ENCODE measurements at regions not wholly inside any gene's neighbourhood (a gene's known extent, or its start where the extent isn't known, plus 50 kb on each side); places are given as distances from the start of the nearest gene placed in this dataset.
A peak's percentile ranks its signal among the peaks of the same experiment; 100 is the strongest.

- H3K4me1 Mint-ChIP-seq (ENCODE audit: low read depth), result peaks cover 31% of the 10 kb centered on the region
- H3K4me3 Mint-ChIP-seq, result no peak overlapping the region
- peaks cover 54% of the 10 kb centered on the region for H3K27me3 Mint-ChIP-seq
- no peak overlapping the region for H3K27ac Mint-ChIP-seq
- intact Hi-C loops (cut with micrococcal nuclease), result no loop called here
- peaks cover 7% of the 10 kb centered on the region for H3K36me3 Mint-ChIP-seq (ENCODE audit: low read depth)
- peaks cover 22% of the 10 kb centered on the region for H3K9me3 Mint-ChIP-seq
Observed at GRCh38 chr2:215670396-215670795, 234.5 kb upstream of the FN1 start.

- Mint-ChIP-seq H3K36me3 (ENCODE audit: low read depth) (peaks cover 7% of the 10 kb centered on the region), H3K4me3 (no peak overlapping the region), H3K9me3 (peaks cover 22% of the 10 kb centered on the region), H3K27me3 (peaks cover 47% of the 10 kb centered on the region), H3K4me1 (ENCODE audit: low read depth) (peaks cover 47% of the 10 kb centered on the region), H3K27ac (no peak overlapping the region)
- intact Hi-C loops (cut with micrococcal nuclease), result no loop called here
Observed at GRCh38 chr2:215668378-215668775, 232.5 kb upstream of the FN1 start.

- H3K4me3 Mint-ChIP-seq, result no peak overlapping the region
- peaks cover 47% of the 10 kb centered on the region for H3K4me1 Mint-ChIP-seq (ENCODE audit: low read depth)
- peaks cover 16% of the 10 kb centered on the region for H3K9me3 Mint-ChIP-seq
- peaks cover 6% of the 10 kb centered on the region for H3K36me3 Mint-ChIP-seq (ENCODE audit: low read depth)
- no peak overlapping the region for H3K27ac Mint-ChIP-seq
- intact Hi-C loops (cut with micrococcal nuclease), result no loop called here
- H3K27me3 Mint-ChIP-seq, result peaks cover 50% of the 10 kb centered on the region
Observed at GRCh38 chr2:215667585-215668377, 231.9 kb upstream of the FN1 start.

DNA sequence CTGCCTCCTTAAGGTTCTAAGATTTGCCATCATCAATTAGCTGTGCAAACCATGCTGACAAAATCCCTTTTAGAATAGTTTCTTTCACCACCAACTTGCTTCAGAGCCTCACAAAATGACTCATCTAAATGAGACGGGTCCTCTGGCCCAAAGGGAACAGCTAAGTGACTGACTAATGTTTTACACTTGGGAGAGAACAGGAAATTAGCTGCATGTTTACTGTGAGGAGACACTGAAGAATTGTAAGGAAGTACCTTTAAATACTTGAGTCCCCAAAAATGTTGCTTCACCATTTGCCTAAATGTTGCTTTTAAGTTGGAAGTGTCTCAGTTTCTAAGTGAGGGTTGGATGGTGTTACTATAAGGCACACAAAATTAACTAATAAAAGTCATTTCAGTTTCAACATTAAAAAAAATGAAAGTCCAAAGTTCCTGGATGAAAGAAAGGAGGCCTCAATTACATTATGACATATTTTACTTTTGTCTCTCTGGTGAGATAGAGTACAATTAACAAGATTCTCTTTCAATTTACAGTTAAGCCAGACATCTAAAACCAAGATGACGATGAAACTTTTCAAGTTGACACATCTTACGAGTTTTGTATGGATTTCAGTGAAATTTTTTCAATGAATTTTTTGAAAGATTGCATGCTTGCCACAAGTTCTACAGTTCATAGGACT is 229.1 kb upstream of the FN1 start:
- no peak overlapping the region for H3K4me3 Mint-ChIP-seq
- peaks cover 37% of the 10 kb centered on the region for H3K4me1 Mint-ChIP-seq (ENCODE audit: low read depth)
- intact Hi-C loops (cut with micrococcal nuclease), result no loop called here
- H3K9me3 Mint-ChIP-seq, result no peaks in the 10 kb centered on the region
- H3K27ac Mint-ChIP-seq, result peak overlapping the region; percentile 27
- H3K36me3 Mint-ChIP-seq (ENCODE audit: low read depth), result no peaks in the 10 kb centered on the region
- peaks cover 51% of the 10 kb centered on the region for H3K27me3 Mint-ChIP-seq

DNA sequence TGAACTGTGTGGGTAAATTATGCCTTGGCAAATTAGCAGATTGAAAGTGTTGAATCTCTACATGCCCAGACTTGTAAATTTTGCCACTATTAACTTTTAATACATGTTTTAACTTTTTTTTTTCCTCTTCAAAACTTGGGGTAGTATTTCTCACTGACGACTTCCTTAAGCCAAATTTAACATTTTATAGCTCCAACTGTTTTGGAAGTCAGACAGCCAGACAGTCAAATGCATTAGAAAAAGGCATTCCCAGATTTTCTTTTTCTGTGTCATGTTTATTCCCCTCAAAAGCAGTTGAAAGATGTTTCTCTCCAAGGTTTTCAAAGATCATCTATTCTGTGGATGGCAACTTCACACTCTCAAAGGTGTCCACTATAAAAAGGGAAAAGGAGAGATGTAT is 226.8 kb upstream of the FN1 start:
- H3K4me3 Mint-ChIP-seq, result no peak overlapping the region
- peaks cover 37% of the 10 kb centered on the region for H3K27me3 Mint-ChIP-seq
- no peaks in the 10 kb centered on the region for H3K36me3 Mint-ChIP-seq (ENCODE audit: low read depth)
- H3K4me1 Mint-ChIP-seq (ENCODE audit: low read depth), result peaks cover 27% of the 10 kb centered on the region
- no peak overlapping the region for H3K27ac Mint-ChIP-seq
- intact Hi-C loops (cut with micrococcal nuclease), result no loop called here
- H3K9me3 Mint-ChIP-seq, result no peaks in the 10 kb centered on the region

DNA sequence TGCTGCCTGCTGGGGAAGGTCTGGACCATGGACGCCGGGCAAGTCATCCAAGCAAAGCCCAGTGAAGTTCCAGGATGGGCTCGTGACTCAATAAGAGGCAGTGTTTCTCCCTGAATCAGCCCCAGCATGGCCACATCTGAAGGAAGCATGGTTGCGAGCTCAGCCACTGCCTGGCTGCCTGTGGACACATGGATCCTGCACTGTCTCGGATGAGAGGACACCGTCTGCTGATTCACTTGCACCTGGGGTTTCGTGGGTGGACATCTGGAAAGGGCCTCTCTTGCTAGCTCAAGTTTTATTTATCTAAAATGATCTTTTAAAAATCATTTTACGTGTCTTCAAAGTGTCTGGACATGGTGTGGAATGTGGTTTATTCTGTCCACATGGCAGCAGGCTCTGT is 224.8 kb upstream of the FN1 start:
- Mint-ChIP-seq H3K36me3 (ENCODE audit: low read depth) (no peaks in the 10 kb centered on the region), H3K27ac (no peak overlapping the region), H3K4me3 (no peak overlapping the region), H3K4me1 (ENCODE audit: low read depth) (peaks cover 16% of the 10 kb centered on the region), H3K27me3 (peaks cover 33% of the 10 kb centered on the region), H3K9me3 (no peaks in the 10 kb centered on the region)
- intact Hi-C loops (cut with micrococcal nuclease), result no loop called here

- intact Hi-C loops (cut with micrococcal nuclease), result no loop called here
Observed at GRCh38 chr2:215659650-215660049, 223.8 kb upstream of the FN1 start.

DNA sequence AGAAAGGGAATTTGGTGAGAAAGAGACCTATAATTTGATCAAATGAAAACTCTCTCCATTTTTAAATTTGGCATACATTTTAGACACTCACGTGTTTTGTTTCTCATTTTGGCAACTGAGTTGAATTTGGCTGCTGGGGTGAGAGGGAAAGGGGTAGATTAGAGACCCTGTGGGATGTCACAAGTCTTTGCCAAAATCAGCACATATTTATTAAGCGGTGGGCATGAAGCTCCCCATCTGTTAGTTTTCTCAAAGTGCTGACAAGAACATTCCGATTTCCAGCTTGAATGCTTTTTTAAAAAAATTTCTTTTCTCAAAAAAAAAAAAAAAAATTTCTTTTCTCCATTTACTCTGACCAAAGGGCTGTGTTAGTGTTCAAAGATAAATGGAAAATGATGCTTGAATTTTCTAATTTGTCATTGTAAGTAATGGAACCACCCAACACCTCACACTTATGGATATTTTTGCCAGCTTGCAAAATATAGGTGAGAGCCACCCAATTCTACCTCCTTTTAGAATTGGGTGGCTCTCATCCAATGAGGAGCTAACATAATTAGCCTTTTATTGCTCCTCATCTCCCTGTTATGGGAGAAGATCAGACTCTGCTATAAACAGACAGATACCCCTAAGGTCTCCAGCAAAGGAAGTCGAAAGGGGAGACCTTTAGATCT is 222.9 kb upstream of the FN1 start:
- peaks cover 40% of the 10 kb centered on the region for H3K27me3 Mint-ChIP-seq

More at GRCh38 chr2:215659650-215660049, 223.8 kb upstream of the FN1 start:
- Mint-ChIP-seq H3K27ac (no peak overlapping the region), H3K27me3 (peaks cover 38% of the 10 kb centered on the region), H3K4me1 (ENCODE audit: low read depth) (peaks cover 10% of the 10 kb centered on the region), H3K36me3 (ENCODE audit: low read depth) (no peaks in the 10 kb centered on the region), H3K9me3 (no peaks in the 10 kb centered on the region), H3K4me3 (no peak overlapping the region)

GRCh38 chr2:215657844-215658243 is 222.0 kb upstream of the FN1 start:
- Mint-ChIP-seq H3K27ac (no peak overlapping the region), H3K36me3 (ENCODE audit: low read depth) (no peaks in the 10 kb centered on the region), H3K27me3 (peaks cover 43% of the 10 kb centered on the region), H3K9me3 (no peaks in the 10 kb centered on the region), H3K4me1 (ENCODE audit: low read depth) (peaks cover 7% of the 10 kb centered on the region), H3K4me3 (no peak overlapping the region)
- intact Hi-C loops (cut with micrococcal nuclease), result no loop called here

More for the DNA sequence above, 222.9 kb upstream of the FN1 start:
- intact Hi-C loops (cut with micrococcal nuclease), result no loop called here
- Mint-ChIP-seq H3K36me3 (ENCODE audit: low read depth) (no peaks in the 10 kb centered on the region), H3K4me3 (no peak overlapping the region), H3K4me1 (ENCODE audit: low read depth) (peaks cover 4% of the 10 kb centered on the region), H3K27ac (no peak overlapping the region), H3K9me3 (no peaks in the 10 kb centered on the region)

- peaks cover 6% of the 10 kb centered on the region for H3K9me3 Mint-ChIP-seq
- peaks cover 28% of the 10 kb centered on the region for H3K27me3 Mint-ChIP-seq
- intact Hi-C loops (cut with micrococcal nuclease), result no loop called here
- peaks cover 12% of the 10 kb centered on the region for H3K4me1 Mint-ChIP-seq (ENCODE audit: low read depth)
- no peak overlapping the region for H3K27ac Mint-ChIP-seq
- no peaks in the 10 kb centered on the region for H3K36me3 Mint-ChIP-seq (ENCODE audit: low read depth)
- no peak overlapping the region for H3K4me3 Mint-ChIP-seq
Observed at GRCh38 chr2:215654148-215654819, 218.4 kb upstream of the FN1 start.

DNA sequence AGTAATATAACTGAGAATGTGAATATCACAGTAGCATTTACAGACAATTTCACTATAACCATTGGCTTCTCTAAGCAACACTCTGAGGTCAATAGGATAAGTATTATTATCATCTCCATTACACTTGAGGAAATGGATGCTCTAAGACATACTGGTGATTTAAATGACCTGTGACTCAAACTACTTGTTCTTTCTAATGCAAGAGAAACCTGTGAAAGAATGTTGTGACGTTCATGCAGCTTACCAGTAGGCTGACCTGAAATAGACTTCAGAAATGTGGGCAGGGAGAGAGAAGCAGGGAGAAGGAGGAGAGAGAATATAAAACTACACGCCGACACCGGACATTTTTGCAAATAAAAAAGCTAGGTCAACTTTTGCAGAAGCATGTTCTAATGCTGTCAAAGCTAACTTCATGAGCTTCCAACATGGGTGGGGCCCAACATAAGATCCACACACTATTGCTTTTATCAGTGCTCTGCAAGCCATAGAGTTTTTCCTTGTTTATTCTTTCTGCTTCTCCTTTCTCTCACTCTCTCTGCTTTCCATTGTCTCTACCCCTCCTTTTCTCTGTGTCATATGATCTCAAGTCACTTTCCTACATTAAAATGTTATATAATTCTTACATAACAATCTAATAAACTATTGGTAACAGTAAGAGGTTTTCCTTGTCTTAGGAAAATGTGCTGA is 217.6 kb upstream of the FN1 start:
- Mint-ChIP-seq H3K4me3 (no peak overlapping the region), H3K36me3 (ENCODE audit: low read depth) (no peaks in the 10 kb centered on the region), H3K4me1 (ENCODE audit: low read depth) (peaks cover 12% of the 10 kb centered on the region), H3K27me3 (peaks cover 27% of the 10 kb centered on the region), H3K27ac (no peak overlapping the region), H3K9me3 (peaks cover 8% of the 10 kb centered on the region)
- intact Hi-C loops (cut with micrococcal nuclease), result no loop called here

DNA sequence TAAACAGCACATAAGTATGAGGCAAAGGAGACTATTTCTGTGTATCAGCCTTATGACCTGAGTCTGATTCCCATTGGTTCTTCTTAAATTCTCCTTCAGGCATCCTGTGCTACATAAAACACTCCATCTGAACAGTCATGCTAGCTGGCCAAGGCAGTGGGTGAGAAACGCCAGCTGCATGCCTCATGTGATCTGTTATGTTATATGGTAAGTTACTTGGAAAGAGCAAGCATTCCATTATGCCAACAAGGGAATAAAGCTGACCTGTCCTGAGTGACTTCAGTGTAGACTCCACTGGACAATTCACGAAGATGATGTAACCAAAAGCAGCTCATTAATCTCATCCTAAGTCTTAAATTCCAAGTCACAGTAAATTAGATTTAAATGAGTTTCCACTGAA is 216.5 kb upstream of the FN1 start:
- peaks cover 27% of the 10 kb centered on the region for H3K27me3 Mint-ChIP-seq
- no peak overlapping the region for H3K27ac Mint-ChIP-seq
- peaks cover 8% of the 10 kb centered on the region for H3K9me3 Mint-ChIP-seq

DNA sequence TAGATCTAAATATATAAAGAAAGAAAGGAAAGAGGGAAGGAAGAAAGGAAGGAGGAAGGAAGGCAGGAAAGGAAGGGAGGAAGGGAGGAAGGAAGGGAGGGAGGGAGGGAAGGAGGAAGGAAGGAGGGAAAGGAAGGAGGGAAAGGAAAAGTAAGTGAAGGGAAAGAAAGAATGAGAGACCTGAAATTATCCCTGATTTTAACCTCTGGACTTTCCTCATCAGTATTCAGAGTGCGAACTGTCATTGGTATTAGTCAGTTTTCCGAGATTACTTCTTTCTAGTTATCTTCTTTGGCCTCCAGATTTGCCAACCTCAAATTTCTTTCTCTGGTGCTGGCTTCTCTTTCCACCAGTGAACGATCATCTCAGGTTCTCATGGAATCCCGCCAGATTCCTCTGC is 215.5 kb upstream of the FN1 start:
- Mint-ChIP-seq H3K27me3 (peaks cover 21% of the 10 kb centered on the region), H3K4me1 (ENCODE audit: low read depth) (peaks cover 12% of the 10 kb centered on the region), H3K27ac (no peak overlapping the region), H3K36me3 (ENCODE audit: low read depth) (no peaks in the 10 kb centered on the region), H3K4me3 (no peak overlapping the region), H3K9me3 (peaks cover 8% of the 10 kb centered on the region)
- intact Hi-C loops (cut with micrococcal nuclease), result no loop called here

More for the DNA sequence above, 216.5 kb upstream of the FN1 start:
- Mint-ChIP-seq H3K4me3 (no peak overlapping the region), H3K36me3 (ENCODE audit: low read depth) (no peaks in the 10 kb centered on the region), H3K4me1 (ENCODE audit: low read depth) (peaks cover 12% of the 10 kb centered on the region)
- intact Hi-C loops (cut with micrococcal nuclease), result no loop called here
